ENCODE measurements at regions not wholly inside any gene's neighbourhood (a gene's known extent, or its start where the extent isn't known, plus 50 kb on each side); places are given as distances from the start of the nearest gene placed in this dataset.

DNA sequence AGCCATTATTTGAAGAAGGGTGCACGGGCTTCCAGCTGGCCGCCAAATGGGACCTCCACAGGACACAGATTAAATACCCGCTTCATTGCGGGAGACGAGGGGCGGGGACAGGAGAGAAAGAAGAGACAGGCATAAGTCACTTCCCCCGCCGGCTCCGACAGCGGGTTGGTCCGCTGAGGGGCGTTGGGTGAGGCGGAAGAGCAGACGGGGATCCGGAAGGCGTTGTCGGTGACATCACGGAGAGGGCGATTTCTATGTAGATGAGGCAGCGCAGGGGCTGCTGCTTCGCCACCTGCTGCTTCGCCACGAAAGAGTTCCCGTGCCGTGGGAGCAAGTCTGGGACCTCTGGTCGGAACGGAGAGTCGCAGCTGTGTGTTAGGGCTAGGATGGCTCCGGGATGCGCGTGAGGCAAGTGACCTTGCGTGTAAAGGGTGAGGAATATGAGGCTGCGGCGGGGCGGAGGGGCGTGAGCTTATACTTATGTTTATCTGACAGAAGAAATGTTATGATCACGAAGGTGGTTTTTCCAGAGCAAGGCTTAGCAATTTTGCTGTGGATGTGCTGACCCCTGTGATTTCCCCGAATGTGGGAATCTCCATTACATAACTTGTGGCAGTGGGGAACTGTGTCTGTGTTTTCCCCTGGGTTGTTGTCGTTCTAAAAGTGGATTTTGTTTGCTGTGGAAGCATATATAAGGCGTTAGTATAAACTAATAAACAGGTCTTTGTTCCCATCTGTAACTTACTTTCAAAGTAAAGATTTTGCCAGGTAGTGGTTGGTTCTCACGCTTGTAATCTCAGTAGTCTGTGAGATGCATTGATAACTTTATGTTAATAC lies 52.9 kb downstream of the PPIAL4C start (continued):
- TF ChIP-seq PATZ1 (CRISPR knock-in tag; IDR thresholded peaks at IDR 0.05; ENCODE audit: borderline replicate concordance) (peak; percentile 94), ZHX1 (conservative IDR thresholded peaks at IDR 0.05; ENCODE audit: low read length) (peak; percentile 95), RAD21 (CRISPR knock-in tag; conservative IDR thresholded peaks at IDR 0.05 in 1 of 2, IDR thresholded peaks at IDR 0.05 in 1 of 2) (peak; percentile 14 to 39; a peak in 2 of 4 replicates), FOXP1 (CRISPR knock-in tag; IDR thresholded peaks at IDR 0.05) (peak; percentile 75), RHOXF2B (CRISPR knock-in tag; conservative IDR thresholded peaks at IDR 0.05) (peak; percentile 91), GATAD2A (IDR thresholded peaks at IDR 0.05) (peak; percentile 94), MEF2A (IDR thresholded peaks at IDR 0.05; ENCODE audit: control insufficient read depth, low read depth, low read length) (peak; percentile 88), KDM1A (IDR thresholded peaks at IDR 0.05) (peak; percentile 81 to 89), RBFOX2 (IDR thresholded peaks at IDR 0.05; ENCODE audit: low read depth, low read length) (peak; percentile 91), MAFK (IDR thresholded peaks at IDR 0.05; ENCODE audit: low read length) (peak; percentile 77), POLR2AphosphoS5 (IDR thresholded peaks at IDR 0.05; ENCODE audit: control insufficient read depth, insufficient read depth, low read depth, low read length) (peak; percentile 100), ZNF354B (CRISPR knock-in tag; IDR thresholded peaks at IDR 0.05) (peak; percentile 75; the same call in 1 of the 2 replicates), GABPB1 (CRISPR knock-in tag; IDR thresholded peaks at IDR 0.05) (peak; percentile 80), TAF9B (IDR thresholded peaks at IDR 0.05; ENCODE audit: partially characterized antibody) (peak; percentile 97), SIN3A (IDR thresholded peaks at IDR 0.05; ENCODE audit: borderline replicate concordance in 2 of 2, control insufficient read depth in 1 of 2, low read depth in 2 of 2, low read length in 2 of 2) (peak; percentile 90 to 97), CREBBP (IDR thresholded peaks at IDR 0.05; ENCODE audit: low read depth, low read length) (peak; percentile 77), HOXB6 (CRISPR knock-in tag; IDR thresholded peaks at IDR 0.05; ENCODE audit: borderline replicate concordance) (peak; percentile 91), PKNOX1 (IDR thresholded peaks at IDR 0.05) (peak; percentile 87), E2F8 (IDR thresholded peaks at IDR 0.05; ENCODE audit: low read depth, partially characterized antibody) (peak; percentile 40)

Measured in K562 (cell line).